GM03348 (cell line): ENCODE measurements at regions not wholly inside any gene's neighbourhood (a gene's known extent, or its start where the extent isn't known, plus 50 kb on each side); places are given as distances from the start of the nearest gene placed in this dataset.

Experiments
- DNase-seq: peaks from one replicate; pipeline ENCODE4 v3.0.0; 2012; ENCODE audit warnings: low spot score

DNA sequence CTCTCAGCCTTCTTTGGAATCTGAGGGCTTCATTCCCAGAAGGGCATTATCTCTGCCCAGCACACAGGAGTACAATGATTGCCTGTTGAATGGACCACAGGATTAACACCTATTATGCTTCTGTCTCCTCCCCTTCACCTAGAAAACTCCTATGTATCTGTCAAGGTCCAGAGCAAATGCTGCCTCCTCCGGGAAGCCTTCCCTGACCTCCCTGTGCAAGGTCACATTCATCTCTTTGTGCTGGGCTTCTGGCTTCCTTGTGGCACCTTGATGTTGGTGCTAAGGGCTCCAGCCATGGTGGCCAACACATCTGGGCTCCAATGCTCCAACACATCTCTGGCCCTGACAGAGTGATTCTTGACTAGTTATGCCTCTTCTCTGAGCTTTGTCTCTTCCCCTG, 49.9 kb upstream of the ATP2B2 start:
- DNase-seq: no peak

DNA sequence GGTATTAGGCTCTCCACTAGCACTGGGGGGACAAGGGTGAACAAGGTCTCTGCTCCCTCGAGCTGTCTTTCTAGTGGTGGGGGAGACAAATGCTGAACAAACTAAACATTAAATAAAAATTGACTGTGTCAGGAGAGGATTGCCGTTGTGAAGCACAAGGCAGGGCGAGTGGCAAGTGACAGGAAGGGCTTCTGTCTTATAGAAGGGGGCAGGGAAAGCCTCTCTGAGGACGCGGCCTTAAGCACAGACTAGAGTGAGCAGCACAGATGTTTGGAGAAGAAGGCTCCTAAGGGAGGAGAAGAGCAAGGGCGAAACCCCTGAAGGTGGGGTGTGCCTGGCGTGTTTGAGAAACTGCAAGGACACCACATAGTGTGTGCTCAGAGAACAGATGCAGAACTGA, 50.9 kb upstream of the ATP2B2 start:
- no peak for DNase-seq

GRCh38 chr3:10557250-10557649, 51.9 kb upstream of the ATP2B2 start:
- DNase-seq: no peak

DNA sequence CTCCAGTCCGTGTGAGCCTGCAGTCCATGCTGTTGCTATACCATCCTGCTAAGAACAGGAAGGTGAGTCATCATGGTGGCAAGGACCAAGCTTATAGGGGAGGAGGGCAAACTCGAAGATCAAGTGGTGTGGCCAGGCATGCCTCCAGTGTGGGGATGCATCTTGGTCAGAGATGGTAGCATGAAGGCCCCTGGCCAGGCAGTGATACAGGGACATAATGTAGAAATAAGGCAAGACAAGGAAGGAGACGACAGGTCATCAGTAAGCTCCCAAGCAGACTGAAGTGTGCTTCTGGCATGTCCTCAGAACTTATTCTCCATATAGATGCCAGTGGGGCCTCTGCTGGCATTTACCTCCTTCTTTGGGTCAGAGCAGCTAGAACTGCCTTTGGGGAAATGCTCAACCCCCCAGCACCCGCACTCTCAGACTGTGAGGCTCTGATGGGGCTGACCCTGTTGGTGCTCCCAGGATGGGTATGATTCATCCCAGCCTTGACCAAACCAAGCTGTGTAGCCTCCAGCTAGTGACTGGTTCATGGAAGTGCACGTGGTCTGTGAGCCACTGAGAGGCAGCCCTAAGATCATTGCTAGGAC, 52.5 kb upstream of the ATP2B2 start:
- DNase-seq: no peak

- no peak for DNase-seq
Measured at GRCh38 chr3:10558736-10559135, 53.4 kb upstream of the ATP2B2 start.

DNA sequence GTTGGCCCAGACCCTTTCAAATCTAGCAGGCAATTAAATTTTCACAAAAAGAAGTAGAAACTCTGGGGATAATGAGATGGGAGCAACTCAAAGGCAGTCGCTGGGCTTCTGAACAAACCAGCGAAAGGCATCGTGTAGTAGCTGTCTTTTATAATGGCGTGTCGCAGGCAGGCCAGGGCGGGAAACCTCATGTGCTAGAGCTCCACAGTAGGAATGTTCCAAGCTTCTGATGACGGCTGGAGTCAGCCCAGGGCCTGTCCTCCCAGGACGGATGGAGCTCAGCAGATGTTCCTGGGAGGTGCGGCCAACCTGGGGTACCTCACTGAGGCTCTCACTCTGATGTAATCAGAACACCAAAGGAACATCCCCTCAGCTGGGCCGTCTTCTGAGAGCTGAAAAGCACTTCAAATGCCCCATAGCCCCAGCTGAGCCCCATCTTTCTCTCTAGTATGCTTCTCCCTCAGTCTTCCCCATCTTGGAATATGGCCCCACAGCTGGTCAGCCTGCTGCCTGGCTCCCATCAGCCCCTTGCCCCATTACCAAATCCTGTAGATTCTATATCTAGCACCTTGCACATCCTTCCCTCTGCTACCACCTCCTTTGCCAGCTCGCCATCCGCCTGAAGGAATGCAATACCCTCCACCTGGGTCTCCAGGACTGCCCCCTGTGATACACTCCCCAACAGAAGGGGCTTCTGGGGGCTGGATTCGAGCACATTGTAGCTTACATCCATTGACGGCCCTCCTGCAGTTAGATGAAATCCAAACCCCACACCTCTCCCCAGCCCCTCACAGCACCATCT, 54.9 kb upstream of the ATP2B2 start:
- DNase-seq: no peak

GRCh38 chr3:10561162-10561945, 56.0 kb upstream of the ATP2B2 start:
- no peak for DNase-seq

DNA sequence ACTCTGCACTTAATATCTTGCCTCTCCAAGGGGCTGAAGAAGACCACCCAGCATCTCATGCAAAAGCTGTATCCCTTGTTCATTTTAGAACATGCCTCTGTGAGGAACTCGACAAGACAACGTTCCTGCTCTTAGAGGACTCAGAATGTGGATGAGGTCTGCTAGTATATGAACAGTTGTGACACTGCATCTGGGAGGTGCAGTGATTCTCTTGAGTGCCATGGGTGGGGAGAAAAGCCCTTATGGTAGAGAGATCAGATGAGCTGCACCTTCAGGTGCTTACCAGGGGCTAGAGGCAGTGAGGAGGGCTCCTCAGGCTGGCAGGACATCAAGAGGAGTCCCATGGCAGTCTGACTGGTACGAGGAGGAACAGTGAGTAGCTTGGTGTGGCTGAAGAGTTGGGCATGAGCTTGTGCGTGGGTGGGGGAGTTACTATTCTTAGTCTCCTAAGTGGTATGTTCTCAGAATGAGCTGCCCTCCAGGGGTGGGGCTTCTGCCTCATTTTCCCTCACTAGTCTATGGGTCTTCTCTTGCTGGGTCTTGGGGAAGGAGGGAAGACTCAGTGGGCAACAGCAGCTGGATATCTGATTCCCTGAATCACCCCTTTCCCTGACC, 56.7 kb upstream of the ATP2B2 start:
- DNase-seq: no peak

- no peak for DNase-seq
Measured at GRCh38 chr3:10563396-10563795, 58.0 kb upstream of the ATP2B2 start.

GRCh38 chr3:10565814-10566213, 60.4 kb upstream of the ATP2B2 start:
- no peak for DNase-seq

DNA sequence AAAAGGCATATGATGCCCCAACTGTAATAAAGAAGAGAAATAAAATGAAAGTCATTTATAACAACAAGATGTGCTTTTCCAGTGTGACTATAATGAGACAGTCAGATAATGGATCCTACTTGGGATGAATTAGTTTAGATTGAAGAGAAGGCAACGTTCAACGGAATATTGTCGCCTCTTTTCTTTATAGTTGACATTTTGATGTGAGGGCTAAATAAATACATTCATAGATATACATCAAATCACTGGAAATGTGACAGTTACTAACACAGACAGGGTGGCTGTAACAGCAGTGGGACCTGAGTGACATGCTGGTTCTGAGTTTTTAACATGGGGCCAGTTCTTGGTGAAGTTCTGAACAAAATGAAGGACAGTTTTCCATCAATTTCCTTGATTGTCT, 61.1 kb upstream of the ATP2B2 start:
- no peak for DNase-seq

GRCh38 chr3:10568549-10568948, 63.2 kb upstream of the ATP2B2 start:
- DNase-seq: no peak

DNA sequence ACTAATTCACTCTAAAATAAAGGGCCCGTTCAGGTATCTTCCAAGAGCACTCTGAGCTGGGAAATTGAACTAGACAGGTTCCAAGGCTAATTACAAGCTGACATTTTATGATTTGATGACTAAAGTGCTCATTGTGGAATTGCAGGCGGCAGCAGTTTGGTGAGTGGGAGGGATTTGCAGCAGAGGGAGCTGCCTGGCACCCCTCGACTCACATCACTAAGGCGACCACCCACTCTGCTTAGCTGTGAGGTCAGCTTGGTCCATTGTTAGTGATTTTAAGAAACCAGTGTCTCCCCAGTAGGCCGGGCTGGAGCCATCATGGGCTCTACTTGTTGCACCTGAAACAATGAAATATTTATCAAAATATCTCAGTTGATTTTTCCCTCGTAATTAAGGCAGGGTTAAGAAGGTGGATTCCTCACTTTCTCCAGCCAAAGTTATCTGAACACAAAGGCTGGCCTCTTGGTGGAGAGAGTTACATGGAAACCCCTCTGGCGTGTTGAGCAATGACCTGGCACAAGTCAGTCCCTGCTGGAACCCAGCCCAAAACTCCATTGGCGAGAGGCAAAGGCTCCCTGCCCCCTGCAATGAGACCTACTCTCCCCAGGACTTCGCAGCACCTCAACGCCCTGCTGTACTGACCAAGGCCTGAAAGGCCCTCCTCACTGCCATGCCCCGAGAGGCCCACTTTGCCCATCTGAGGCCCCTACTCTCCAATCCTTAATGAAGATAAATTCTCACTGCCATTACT, 65.0 kb upstream of the ATP2B2 start:
- no peak for DNase-seq

GRCh38 chr3:10574101-10574620, 68.8 kb upstream of the ATP2B2 start:
- no peak for DNase-seq

GRCh38 chr3:10575601-10576160, 70.3 kb upstream of the ATP2B2 start:
- DNase-seq: no peak

GRCh38 chr3:10577486-10577885, 72.1 kb upstream of the ATP2B2 start:
- DNase-seq: no peak

GRCh38 chr3:10580426-10580825, 75.0 kb upstream of the ATP2B2 start:
- DNase-seq: no peak

DNA sequence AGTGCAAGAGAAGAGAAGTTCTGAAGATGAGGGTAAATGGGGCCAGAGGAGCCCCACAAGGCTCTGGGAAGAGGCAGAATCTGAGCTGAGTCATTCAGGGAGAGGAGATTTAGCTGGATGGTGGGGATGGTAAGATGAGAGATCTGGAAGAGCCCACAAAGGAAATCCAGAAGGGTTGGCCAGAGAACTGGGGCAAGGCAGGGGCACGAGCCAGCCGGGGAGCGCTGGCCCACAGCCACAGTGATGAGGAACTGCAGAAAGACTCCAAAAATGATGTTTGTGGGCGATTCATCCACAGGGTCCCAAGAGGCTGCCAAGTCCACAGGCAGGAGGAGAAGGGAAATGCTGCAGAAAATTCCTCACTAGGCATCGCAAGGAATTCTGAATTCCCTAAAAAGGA, 75.9 kb upstream of the ATP2B2 start:
- peak; percentile 37 for DNase-seq

DNA sequence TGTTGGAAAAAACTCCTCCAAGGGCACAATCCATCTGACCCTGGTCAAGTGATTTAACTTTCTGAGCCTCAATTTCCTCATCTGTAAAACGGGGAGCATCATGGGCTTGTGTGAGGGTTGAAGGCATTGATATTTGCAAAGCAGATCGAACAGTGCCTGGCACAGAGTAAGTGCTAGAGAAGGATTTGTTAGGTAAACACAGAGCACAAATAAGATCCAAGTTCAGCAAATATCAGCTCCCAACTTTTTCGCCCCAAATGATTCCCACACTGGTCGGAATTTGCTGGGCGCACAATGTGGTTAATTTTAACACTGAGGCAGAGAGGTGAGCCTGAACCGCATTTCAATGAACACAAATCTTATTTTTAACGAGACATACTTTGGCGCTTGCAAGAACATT, 76.3 kb upstream of the ATP2B2 start:
- no peak for DNase-seq

- no peak for DNase-seq
Measured at GRCh38 chr3:10582733-10583132, 77.3 kb upstream of the ATP2B2 start.
